ENCODE measurements at regions not wholly inside any gene's neighbourhood (a gene's known extent, or its start where the extent isn't known, plus 50 kb on each side); places are given as distances from the start of the nearest gene placed in this dataset.

- Histone ChIP-seq H3K79me1 (ENCODE audit: low read length) (no peaks in the 10 kb centered on the region), H4K12ac (ENCODE audit: low read depth, low read length) (no peak overlapping the region)
- WGBS (ENCODE audit: extremely low coverage, insufficient coverage, insufficient read length), result no CpG with 5 or more reads among the region's 1 CpG
Measured at GRCh38 chr4:170671171-170671570, 581.4 kb upstream of the AADAT start.

DNA sequence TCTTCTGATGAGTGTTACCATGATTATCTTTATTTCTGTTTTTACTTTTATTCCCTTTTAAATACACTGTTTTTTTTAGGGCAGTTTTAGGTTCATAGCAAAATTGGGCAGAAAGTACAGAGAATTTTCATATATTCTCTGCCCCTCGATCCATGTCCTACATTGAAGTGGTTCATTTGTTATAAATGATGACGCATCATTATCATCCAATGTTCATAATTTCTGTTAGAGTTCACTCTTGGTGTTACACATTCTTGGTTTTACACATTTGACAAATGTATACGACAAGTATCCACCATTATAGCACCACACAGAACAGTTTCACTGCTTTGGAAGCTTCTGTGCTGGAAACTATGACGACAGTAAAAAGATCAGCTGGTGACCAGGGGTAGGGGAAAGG, 578.1 kb upstream of the AADAT start:
- Histone ChIP-seq H4K8ac (ENCODE audit: low read depth, low read length) (no peak overlapping the region), H2BK120ac (ENCODE audit: insufficient read depth, low read length, poor library complexity) (no peak overlapping the region), H3K23ac (ENCODE audit: low read length) (no peak overlapping the region), H3K36me3 (ENCODE audit: control insufficient read depth in 1 of 2, insufficient read depth in 2 of 2, low read length in 2 of 2) (no peaks in the 10 kb centered on the region), H2BK5ac (ENCODE audit: low read depth, low read length, poor library complexity) (no peak overlapping the region), H3K27ac (ENCODE audit: low read depth, low read length) (no peak overlapping the region), H3K14ac (ENCODE audit: low read length) (no peak overlapping the region), H3K18ac (ENCODE audit: low read length) (no peak overlapping the region), H3K4me2 (ENCODE audit: low read length) (no peak overlapping the region), H3K79me1 (ENCODE audit: low read length) (no peaks in the 10 kb centered on the region), H3K4me1 (ENCODE audit: control insufficient read depth in 1 of 2, insufficient read depth in 2 of 2, low read length in 2 of 2) (no peaks in the 10 kb centered on the region), H3K27me3 (ENCODE audit: insufficient read depth, low read length) (no peaks in the 10 kb centered on the region), H2AK5ac (ENCODE audit: low read length) (no peak overlapping the region), H2AFZ (ENCODE audit: insufficient read depth, low read length, poor library complexity) (no peak overlapping the region), H4K12ac (ENCODE audit: low read depth, low read length) (no peak overlapping the region), H3K9me3 (ENCODE audit: insufficient read depth, low read depth, low read length) (no peaks in the 10 kb centered on the region), H4K91ac (ENCODE audit: low read depth, low read length) (no peak overlapping the region), H3K4me3 (ENCODE audit: low read depth, low read length) (no peak overlapping the region), H3K4ac (ENCODE audit: low read depth, low read length) (no peak overlapping the region), H3K9ac (ENCODE audit: low read length) (no peak overlapping the region), H2BK12ac (ENCODE audit: low read length) (no peak overlapping the region), H3K79me2 (ENCODE audit: control insufficient read depth, insufficient read depth, low read length, poor library complexity) (no peaks in the 10 kb centered on the region)
- DNase-seq, result no peak
- WGBS (ENCODE audit: extremely low coverage, insufficient coverage, insufficient read length), result no CpG with 5 or more reads among the region's 4 CpGs

More at GRCh38 chr4:170671171-170671570, 581.4 kb upstream of the AADAT start:
- Histone ChIP-seq H2BK5ac (ENCODE audit: low read depth, low read length, poor library complexity) (no peak overlapping the region), H3K4ac (ENCODE audit: low read depth, low read length) (no peak overlapping the region), H3K9ac (ENCODE audit: low read length) (no peak overlapping the region), H2BK120ac (ENCODE audit: insufficient read depth, low read length, poor library complexity) (no peak overlapping the region), H3K27ac (ENCODE audit: low read depth, low read length) (no peak overlapping the region), H3K4me3 (ENCODE audit: low read depth, low read length) (no peak overlapping the region), H4K8ac (ENCODE audit: low read depth, low read length) (no peak overlapping the region), H2AFZ (ENCODE audit: insufficient read depth, low read length, poor library complexity) (no peak overlapping the region), H3K18ac (ENCODE audit: low read length) (no peak overlapping the region), H2AK5ac (ENCODE audit: low read length) (no peak overlapping the region), H3K4me2 (ENCODE audit: low read length) (no peak overlapping the region), H3K79me2 (ENCODE audit: control insufficient read depth, insufficient read depth, low read length, poor library complexity) (no peaks in the 10 kb centered on the region), H3K14ac (ENCODE audit: low read length) (no peak overlapping the region), H2BK12ac (ENCODE audit: low read length) (no peak overlapping the region), H3K36me3 (ENCODE audit: control insufficient read depth in 1 of 2, insufficient read depth in 2 of 2, low read length in 2 of 2) (no peaks in the 10 kb centered on the region), H3K9me3 (ENCODE audit: insufficient read depth, low read depth, low read length) (no peaks in the 10 kb centered on the region), H4K91ac (ENCODE audit: low read depth, low read length) (no peak overlapping the region), H3K4me1 (ENCODE audit: control insufficient read depth in 1 of 2, insufficient read depth in 2 of 2, low read length in 2 of 2) (no peaks in the 10 kb centered on the region), H3K23ac (ENCODE audit: low read length) (no peak overlapping the region), H3K27me3 (ENCODE audit: insufficient read depth, low read length) (no peaks in the 10 kb centered on the region)
- DNase-seq, result no peak

DNA sequence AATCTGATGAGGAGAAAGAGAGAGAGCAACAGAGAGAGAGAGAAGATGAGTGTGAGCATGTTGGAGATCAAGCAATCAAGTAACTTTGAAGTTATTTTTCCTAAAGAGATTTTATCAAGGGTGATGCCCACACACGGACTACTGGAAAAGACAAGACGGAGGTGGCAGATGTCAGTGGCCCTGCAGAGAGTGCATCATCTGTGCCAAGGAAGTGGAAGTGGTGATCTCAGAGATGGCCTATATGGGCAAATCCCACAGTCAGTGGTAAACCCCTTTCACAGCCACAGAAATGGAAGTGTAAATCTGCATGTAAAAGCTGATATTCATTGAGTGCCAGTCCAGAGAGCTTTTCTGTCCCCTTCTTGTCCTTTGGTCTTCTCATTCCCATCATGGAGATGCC, 577.2 kb upstream of the AADAT start:
- Histone ChIP-seq H4K91ac (ENCODE audit: low read depth, low read length) (no peak overlapping the region), H3K9me3 (ENCODE audit: insufficient read depth, low read depth, low read length) (no peaks in the 10 kb centered on the region), H3K14ac (ENCODE audit: low read length) (no peak overlapping the region), H3K79me1 (ENCODE audit: low read length) (no peaks in the 10 kb centered on the region), H4K12ac (ENCODE audit: low read depth, low read length) (no peak overlapping the region), H3K18ac (ENCODE audit: low read length) (no peak overlapping the region), H2AK5ac (ENCODE audit: low read length) (no peak overlapping the region), H2BK12ac (ENCODE audit: low read length) (no peak overlapping the region), H3K4me2 (ENCODE audit: low read length) (no peak overlapping the region), H3K27ac (ENCODE audit: low read depth, low read length) (no peak overlapping the region), H2BK120ac (ENCODE audit: insufficient read depth, low read length, poor library complexity) (no peak overlapping the region), H3K79me2 (ENCODE audit: control insufficient read depth, insufficient read depth, low read length, poor library complexity) (no peaks in the 10 kb centered on the region), H2AFZ (ENCODE audit: insufficient read depth, low read length, poor library complexity) (no peak overlapping the region), H4K8ac (ENCODE audit: low read depth, low read length) (no peak overlapping the region), H2BK5ac (ENCODE audit: low read depth, low read length, poor library complexity) (no peak overlapping the region), H3K4ac (ENCODE audit: low read depth, low read length) (no peak overlapping the region), H3K36me3 (ENCODE audit: control insufficient read depth in 1 of 2, insufficient read depth in 2 of 2, low read length in 2 of 2) (no peaks in the 10 kb centered on the region), H3K9ac (ENCODE audit: low read length) (no peak overlapping the region), H3K23ac (ENCODE audit: low read length) (no peak overlapping the region), H3K27me3 (ENCODE audit: insufficient read depth, low read length) (no peaks in the 10 kb centered on the region), H3K4me1 (ENCODE audit: control insufficient read depth in 1 of 2, insufficient read depth in 2 of 2, low read length in 2 of 2) (no peaks in the 10 kb centered on the region), H3K4me3 (ENCODE audit: low read depth, low read length) (no peak overlapping the region)
- DNase-seq, result no peak
- WGBS (ENCODE audit: extremely low coverage, insufficient coverage, insufficient read length), result no CpG with 5 or more reads among the region's 2 CpGs

GRCh38 chr4:170662250-170662649, 572.5 kb upstream of the AADAT start:
- Histone ChIP-seq H3K23ac (ENCODE audit: low read length) (no peak overlapping the region), H2BK12ac (ENCODE audit: low read length) (no peak overlapping the region), H3K9ac (ENCODE audit: low read length) (no peak overlapping the region), H3K14ac (ENCODE audit: low read length) (no peak overlapping the region), H3K27ac (ENCODE audit: low read depth, low read length) (no peak overlapping the region), H3K79me1 (ENCODE audit: low read length) (no peaks in the 10 kb centered on the region), H2AK5ac (ENCODE audit: low read length) (no peak overlapping the region), H3K4me2 (ENCODE audit: low read length) (no peak overlapping the region), H3K4me1 (ENCODE audit: control insufficient read depth in 1 of 2, insufficient read depth in 2 of 2, low read length in 2 of 2) (no peaks in the 10 kb centered on the region), H4K8ac (ENCODE audit: low read depth, low read length) (no peak overlapping the region), H4K91ac (ENCODE audit: low read depth, low read length) (no peak overlapping the region), H2AFZ (ENCODE audit: insufficient read depth, low read length, poor library complexity) (no peak overlapping the region), H2BK5ac (ENCODE audit: low read depth, low read length, poor library complexity) (no peak overlapping the region), H3K9me3 (ENCODE audit: insufficient read depth, low read depth, low read length) (no peaks in the 10 kb centered on the region), H3K36me3 (ENCODE audit: control insufficient read depth in 1 of 2, insufficient read depth in 2 of 2, low read length in 2 of 2) (no peaks in the 10 kb centered on the region), H3K79me2 (ENCODE audit: control insufficient read depth, insufficient read depth, low read length, poor library complexity) (no peaks in the 10 kb centered on the region), H3K4ac (ENCODE audit: low read depth, low read length) (no peak overlapping the region), H4K12ac (ENCODE audit: low read depth, low read length) (no peak overlapping the region), H3K4me3 (ENCODE audit: low read depth, low read length) (no peak overlapping the region), H3K27me3 (ENCODE audit: insufficient read depth, low read length) (no peaks in the 10 kb centered on the region), H3K18ac (ENCODE audit: low read length) (no peak overlapping the region), H2BK120ac (ENCODE audit: insufficient read depth, low read length, poor library complexity) (no peak overlapping the region)
- no peak for DNase-seq
- no CpG with 5 or more reads among the region's 4 CpGs for WGBS (ENCODE audit: extremely low coverage, insufficient coverage, insufficient read length)
